ENCODE measurements at regions not wholly inside any gene's neighbourhood (a gene's known extent, or its start where the extent isn't known, plus 50 kb on each side); places are given as distances from the start of the nearest gene placed in this dataset.

DNA sequence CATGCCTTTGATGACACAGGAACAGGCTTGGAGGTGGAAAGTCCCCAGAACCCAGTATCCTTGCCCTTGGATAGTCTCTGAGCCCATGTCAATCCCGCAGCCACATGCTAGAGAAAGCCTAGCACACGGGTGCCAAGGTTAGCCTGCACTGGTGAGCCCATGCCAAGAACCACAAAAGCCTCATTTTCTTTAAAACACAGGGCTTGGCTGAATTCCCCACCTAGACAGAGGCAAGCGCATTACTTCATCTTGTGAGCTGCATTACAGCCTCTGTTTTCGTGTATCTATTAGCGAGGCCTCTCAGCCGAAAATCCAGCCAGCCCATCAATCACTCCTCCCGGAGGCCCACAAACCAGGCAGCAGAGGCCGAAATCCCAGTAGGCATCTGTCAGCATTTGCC is 314.9 kb upstream of the AUTS2 start:
- TF ChIP-seq, protein P1, sequence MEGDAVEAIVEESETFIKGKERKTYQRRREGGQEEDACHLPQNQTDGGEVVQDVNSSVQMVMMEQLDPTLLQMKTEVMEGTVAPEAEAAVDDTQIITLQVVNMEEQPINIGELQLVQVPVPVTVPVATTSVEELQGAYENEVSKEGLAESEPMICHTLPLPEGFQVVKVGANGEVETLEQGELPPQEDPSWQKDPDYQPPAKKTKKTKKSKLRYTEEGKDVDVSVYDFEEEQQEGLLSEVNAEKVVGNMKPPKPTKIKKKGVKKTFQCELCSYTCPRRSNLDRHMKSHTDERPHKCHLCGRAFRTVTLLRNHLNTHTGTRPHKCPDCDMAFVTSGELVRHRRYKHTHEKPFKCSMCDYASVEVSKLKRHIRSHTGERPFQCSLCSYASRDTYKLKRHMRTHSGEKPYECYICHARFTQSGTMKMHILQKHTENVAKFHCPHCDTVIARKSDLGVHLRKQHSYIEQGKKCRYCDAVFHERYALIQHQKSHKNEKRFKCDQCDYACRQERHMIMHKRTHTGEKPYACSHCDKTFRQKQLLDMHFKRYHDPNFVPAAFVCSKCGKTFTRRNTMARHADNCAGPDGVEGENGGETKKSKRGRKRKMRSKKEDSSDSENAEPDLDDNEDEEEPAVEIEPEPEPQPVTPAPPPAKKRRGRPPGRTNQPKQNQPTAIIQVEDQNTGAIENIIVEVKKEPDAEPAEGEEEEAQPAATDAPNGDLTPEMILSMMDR (conservative IDR thresholded peaks at IDR 0.05; ENCODE audit: low read depth, low read length): no peak
- TF ChIP-seq POLR2A (IDR thresholded peaks at IDR 0.05; ENCODE audit: low read depth, low read length): no peak
- no peak for TF ChIP-seq RAD21 (IDR thresholded peaks at IDR 0.05; ENCODE audit: low read length)
- TF ChIP-seq CHD1 (IDR thresholded peaks at IDR 0.05; ENCODE audit: low read depth, low read length): no peak
- TF ChIP-seq CEBPB (IDR thresholded peaks at IDR 0.05; ENCODE audit: low read depth, low read length): no peak

Data from IMR-90 (cell line).